ENCODE measurements at regions not wholly inside any gene's neighbourhood (a gene's known extent, or its start where the extent isn't known, plus 50 kb on each side); places are given as distances from the start of the nearest gene placed in this dataset.

- DNase-seq: no peak
Observed at GRCh38 chr2:18828296-18828695, 238.9 kb upstream of the NT5C1B start.

- no peak for DNase-seq
Observed at GRCh38 chr2:18825838-18826237, 236.5 kb upstream of the NT5C1B start.

- DNase-seq: no peak
Observed at GRCh38 chr2:18824915-18825314, 235.5 kb upstream of the NT5C1B start.

- DNase-seq: no peak
Observed at GRCh38 chr2:18824325-18824790, 235.0 kb upstream of the NT5C1B start.

GRCh38 chr2:18821431-18821830 lies 232.1 kb upstream of the NT5C1B start:
- DNase-seq: no peak

- no peak for DNase-seq
Observed at GRCh38 chr2:18820966-18821365, 231.6 kb upstream of the NT5C1B start.

- no peak for DNase-seq
Observed at GRCh38 chr2:18819566-18819965, 230.2 kb upstream of the NT5C1B start.

- DNase-seq: no peak
Observed at GRCh38 chr2:18814387-18814786, 225.0 kb upstream of the NT5C1B start.

GRCh38 chr2:18804536-18804935 lies 215.2 kb upstream of the NT5C1B start:
- no peak for DNase-seq

GRCh38 chr2:18803141-18803939 lies 214.0 kb upstream of the NT5C1B start:
- no peak for DNase-seq

GRCh38 chr2:18800240-18800971 lies 211.0 kb upstream of the NT5C1B start:
- DNase-seq: no peak

- DNase-seq: no peak
Observed at GRCh38 chr2:18799397-18799796, 210.0 kb upstream of the NT5C1B start.

- no peak for DNase-seq
Observed at GRCh38 chr2:18797133-18797845, 207.9 kb upstream of the NT5C1B start.

- no peak for DNase-seq
Observed at GRCh38 chr2:18795906-18796305, 206.5 kb upstream of the NT5C1B start.

GRCh38 chr2:18792684-18793083 lies 203.3 kb upstream of the NT5C1B start:
- DNase-seq: peak; percentile 47

GRCh38 chr2:18792226-18792629 lies 202.9 kb upstream of the NT5C1B start:
- peak; percentile 73 for DNase-seq

- DNase-seq: no peak
Observed at GRCh38 chr2:18791172-18791797, 201.9 kb upstream of the NT5C1B start.

GRCh38 chr2:18790509-18791171 lies 201.3 kb upstream of the NT5C1B start:
- no peak for DNase-seq

- DNase-seq: peak; percentile 48
Observed at GRCh38 chr2:18788592-18788991, 199.2 kb upstream of the NT5C1B start.

- no peak for DNase-seq
Observed at GRCh38 chr2:18787726-18788125, 198.4 kb upstream of the NT5C1B start.

- DNase-seq: no peak
Observed at GRCh38 chr2:18784245-18784644, 194.9 kb upstream of the NT5C1B start.
